ENCODE measurements at regions not wholly inside any gene's neighbourhood (a gene's known extent, or its start where the extent isn't known, plus 50 kb on each side); places are given as distances from the start of the nearest gene placed in this dataset.

DNA sequence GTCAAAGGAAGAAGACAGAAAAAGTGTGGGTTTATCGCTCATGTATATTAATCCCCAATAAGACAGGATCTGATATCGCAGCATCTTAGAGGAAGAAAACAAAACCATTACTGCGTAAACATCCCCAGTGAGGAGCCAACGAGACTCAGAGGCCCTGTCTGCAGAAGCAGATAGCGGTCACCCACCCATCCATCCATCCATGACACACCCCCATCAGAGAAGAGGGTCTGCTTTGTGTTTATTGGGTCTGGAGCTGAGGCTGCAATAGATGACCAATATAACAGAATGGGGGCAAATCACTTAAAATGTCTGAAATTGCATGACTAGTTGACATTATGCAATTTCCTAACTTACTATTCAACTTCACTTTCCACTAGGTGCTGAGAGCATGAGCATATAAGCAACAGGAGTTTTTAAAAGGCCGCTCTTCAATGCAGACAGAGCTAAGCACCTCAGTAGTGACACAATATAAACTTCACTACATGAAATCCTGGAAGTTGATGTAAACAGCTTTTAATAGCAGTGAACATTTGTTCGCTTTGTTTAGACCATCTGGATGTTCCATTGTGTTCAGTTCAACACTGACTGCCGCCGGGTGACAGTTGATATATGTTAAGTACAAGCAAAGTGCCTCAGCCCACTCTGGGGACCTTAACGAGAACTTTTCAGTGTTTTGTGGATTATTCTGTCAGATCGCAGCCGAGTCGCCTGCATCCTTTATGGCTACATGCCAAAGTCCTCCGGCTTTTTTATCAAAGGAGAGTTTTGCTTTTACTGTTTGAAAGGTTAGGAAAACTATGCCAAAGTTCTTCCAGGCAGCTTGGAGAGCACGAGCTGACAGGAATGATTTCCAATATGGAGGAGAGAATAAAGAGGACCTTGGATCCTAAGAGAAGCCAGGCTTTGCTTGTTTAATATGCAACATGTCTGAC is 167.5 kb downstream of the ZNF281 start:
- 0 out of 2 replicates have a peak, but pooled peaks have one; percentile 2 for TF ChIP-seq CTCF (conservative IDR thresholded peaks at IDR 0.05; ENCODE audit: low read length)
- DNase-seq (ENCODE audit: low read depth) = no peak
- H3K4me3 ChIP-seq (ENCODE audit: low read length) = peak overlapping the region; percentile 46

- no peak for DNase-seq (ENCODE audit: low read depth)
- no peak overlapping the region for H3K4me3 ChIP-seq (ENCODE audit: low read length)
- TF ChIP-seq CTCF (conservative IDR thresholded peaks at IDR 0.05; ENCODE audit: low read length) = no peak
Measured at GRCh38 chr1:200240656-200241055, 169.2 kb downstream of the ZNF281 start.

DNA sequence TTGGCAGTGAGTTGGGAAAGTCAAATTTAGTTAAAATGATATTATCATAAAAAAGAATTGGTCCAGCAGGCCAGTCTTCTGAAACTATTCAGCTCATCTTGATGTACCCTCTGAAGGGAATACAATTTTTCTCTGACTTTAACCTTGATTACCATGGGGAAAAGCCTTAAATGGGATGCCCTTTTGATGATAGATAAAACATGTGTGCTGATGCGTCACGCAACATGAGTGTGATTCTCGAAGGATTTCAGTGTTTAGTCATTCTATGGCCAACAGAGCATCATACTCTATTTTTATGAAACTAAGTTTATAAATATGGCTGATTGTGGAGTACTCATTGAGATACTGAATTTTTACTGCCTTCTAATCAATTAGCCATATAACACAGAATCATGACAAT is 171.5 kb downstream of the ZNF281 start:
- DNase-seq (ENCODE audit: low read depth) = no peak
- no peak overlapping the region for H3K4me3 ChIP-seq (ENCODE audit: low read length)
- no peak for TF ChIP-seq CTCF (conservative IDR thresholded peaks at IDR 0.05; ENCODE audit: low read length)

DNA sequence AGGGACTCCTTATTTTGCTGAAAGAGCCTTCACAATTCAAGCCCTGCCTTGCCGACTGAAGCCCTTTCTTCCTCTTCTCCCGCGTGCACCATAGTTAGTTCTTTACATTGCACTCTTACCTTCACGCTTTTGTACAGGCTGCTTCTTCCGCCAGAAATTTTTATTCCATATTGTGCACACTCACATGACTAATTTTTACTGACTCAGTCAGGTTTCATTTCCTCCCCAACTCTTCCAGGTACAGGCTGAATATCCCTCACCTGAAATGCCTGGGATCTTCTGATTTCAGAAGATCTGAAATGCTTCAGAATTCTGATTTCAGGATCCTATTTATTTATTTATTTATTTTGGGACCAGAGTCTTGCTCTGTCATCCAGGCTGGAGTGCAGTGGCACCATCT is 172.8 kb downstream of the ZNF281 start:
- H3K4me3 ChIP-seq (ENCODE audit: low read length) = no peak overlapping the region
- no peak for TF ChIP-seq CTCF (conservative IDR thresholded peaks at IDR 0.05; ENCODE audit: low read length)
- no peak for DNase-seq (ENCODE audit: low read depth)

GRCh38 chr1:200234938-200235337 is 174.9 kb downstream of the ZNF281 start:
- no peak for TF ChIP-seq CTCF (conservative IDR thresholded peaks at IDR 0.05; ENCODE audit: low read length)
- no peak overlapping the region for H3K4me3 ChIP-seq (ENCODE audit: low read length)
- no peak for DNase-seq (ENCODE audit: low read depth)

DNA sequence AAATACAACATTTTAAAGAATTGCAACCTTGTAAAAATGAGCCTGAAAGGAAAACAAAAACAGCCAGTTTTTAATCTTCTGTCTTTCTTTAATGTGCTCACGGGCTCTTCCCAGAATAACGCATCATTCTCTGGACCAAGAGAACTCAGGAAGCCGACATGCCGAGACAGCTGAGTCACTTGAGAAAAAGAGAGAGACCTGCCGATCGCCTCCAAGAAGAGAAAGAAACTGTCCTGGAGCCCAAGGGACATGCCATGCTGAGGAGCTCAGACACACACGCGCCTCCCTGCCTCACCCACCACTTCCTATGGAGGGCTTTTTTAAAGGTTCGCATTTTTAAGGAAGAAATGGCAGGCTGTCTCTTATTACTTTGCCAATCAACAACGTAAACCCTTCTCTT is 176.4 kb downstream of the ZNF281 start:
- peak; percentile 83 for DNase-seq (ENCODE audit: low read depth)
- no peak overlapping the region for H3K4me3 ChIP-seq (ENCODE audit: low read length)
- no peak for TF ChIP-seq CTCF (conservative IDR thresholded peaks at IDR 0.05; ENCODE audit: low read length)

DNA sequence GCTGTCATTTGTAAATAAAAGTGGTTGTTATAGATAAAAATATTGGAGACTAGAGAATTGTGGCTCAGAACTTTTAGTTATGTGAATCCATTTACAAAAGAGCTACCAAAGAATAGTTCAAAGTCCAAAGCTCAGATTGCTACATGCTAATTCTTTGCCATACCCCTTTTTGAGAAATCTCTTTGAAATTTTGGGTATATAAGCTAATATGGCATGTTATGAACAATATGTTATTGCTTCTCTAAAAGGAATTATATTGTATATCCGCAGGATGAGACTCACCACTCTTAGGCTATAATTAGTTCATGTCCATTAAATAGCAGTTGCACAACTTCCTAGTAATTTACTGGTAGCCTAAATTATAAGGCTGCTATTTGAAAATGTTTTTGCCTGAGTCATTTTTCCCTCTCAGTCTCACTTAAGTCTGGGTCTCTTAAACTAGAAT is 178.0 kb downstream of the ZNF281 start:
- no peak for TF ChIP-seq CTCF (conservative IDR thresholded peaks at IDR 0.05; ENCODE audit: low read length)
- no peak overlapping the region for H3K4me3 ChIP-seq (ENCODE audit: low read length)
- peak; percentile 84 for DNase-seq (ENCODE audit: low read depth)

All from AG10803 (cell line).